NT2/D1 (cell line): ENCODE measurements at regions not wholly inside any gene's neighbourhood (a gene's known extent, or its start where the extent isn't known, plus 50 kb on each side); places are given as distances from the start of the nearest gene placed in this dataset.

Experiments used
- SUZ12 ChIP-seq: IDR thresholded peaks from 2 replicates; pipeline ENCODE4 v1.6.1; 2011; ENCODE audit not compliant: insufficient read length, insufficient read depth; ENCODE audit errors: extremely low read depth
- YY1 ChIP-seq: IDR thresholded peaks from 2 replicates; pipeline ENCODE4 v1.6.1; 2011; ENCODE audit not compliant: insufficient read length, insufficient read depth

DNA sequence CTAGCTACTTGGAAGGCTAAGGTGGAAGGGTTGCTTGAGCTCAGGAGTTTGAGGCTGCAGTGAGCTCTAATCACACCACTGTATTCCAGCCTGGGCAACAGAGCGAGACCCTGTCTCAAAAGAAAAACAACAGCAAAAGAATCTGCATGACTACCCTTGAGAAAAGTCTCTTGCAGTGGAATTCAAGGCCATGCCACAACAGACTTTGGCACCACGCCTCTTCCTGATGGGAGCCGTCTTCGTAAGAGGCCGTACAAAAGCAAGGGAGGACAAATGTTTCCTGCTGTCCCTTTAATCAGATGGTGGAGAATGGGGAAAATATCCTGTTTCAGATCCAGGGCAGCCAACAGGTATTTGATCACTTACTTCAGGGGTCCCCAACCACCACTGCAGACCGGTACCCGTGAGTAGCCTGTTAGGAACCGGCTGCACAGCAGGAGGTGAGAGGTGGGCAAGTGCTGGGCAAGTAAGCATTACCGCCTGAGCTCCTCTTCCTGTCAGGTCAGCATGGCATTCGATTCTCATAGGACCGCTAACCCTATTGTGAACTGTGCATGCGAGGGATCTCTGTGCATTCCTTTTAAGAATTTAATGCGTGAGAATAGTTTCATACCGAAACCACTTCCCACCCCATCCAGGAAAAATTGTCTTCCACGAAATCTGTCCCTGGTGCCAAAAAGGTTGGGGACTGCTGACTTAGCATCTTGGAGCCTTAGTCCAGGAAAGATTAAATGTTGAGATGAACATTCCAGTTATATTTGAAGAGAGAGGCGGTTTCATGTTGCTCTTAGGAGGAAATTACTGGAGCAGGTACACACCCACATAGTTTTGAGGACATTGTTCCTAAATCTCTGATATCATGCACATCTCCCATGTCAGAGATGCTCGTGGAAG is 94.4 kb upstream of the XPO1 start:
- TF ChIP-seq YY1 = no peak
- TF ChIP-seq SUZ12 = no peak
